Neural crest cell (in vitro differentiated cells): ENCODE measurements at regions not wholly inside any gene's neighbourhood (a gene's known extent, or its start where the extent isn't known, plus 50 kb on each side); places are given as distances from the start of the nearest gene placed in this dataset.
A peak's percentile ranks its signal among the peaks of the same experiment; 100 is the strongest.

Experiments used
- DNase-seq: peaks from one replicate; pipeline ENCODE4 v3.0.0; 2021; ENCODE audit warnings: low read depth, mixed read lengths, low spot score
- H3K27ac Mint-ChIP-seq: one replicate; pipeline ENCODE4 v1.8.0; 2021; ENCODE audit warnings: mild to moderate bottlenecking, mixed read lengths; ENCODE audit not compliant: unreplicated experiment
- H3K27me3 Mint-ChIP-seq: 2 replicates; pipeline ENCODE4 v1.8.0; 2021; ENCODE audit warnings: low read depth, mild to moderate bottlenecking, mixed read lengths
- H3K36me3 Mint-ChIP-seq: 2 replicates; pipeline ENCODE4 v1.8.0; 2021; ENCODE audit warnings: low read depth, mild to moderate bottlenecking, mixed read lengths
- H3K4me1 Mint-ChIP-seq: 2 replicates; pipeline ENCODE4 v1.8.0; 2021; ENCODE audit warnings: mixed read lengths
- H3K4me3 Mint-ChIP-seq: one replicate; pipeline ENCODE4 v1.8.0; 2021; ENCODE audit warnings: mild to moderate bottlenecking, mixed read lengths
- H3K9me3 Mint-ChIP-seq: 2 replicates; pipeline ENCODE4 v1.8.0; 2021; ENCODE audit warnings: mixed read lengths
- CTCF ChIP-seq: fragments of 200-600 bp; sonication (generic); conservative IDR thresholded peaks from 2 replicates; pipeline ENCODE4 v1.5.0; 2021; ENCODE audit warnings: antibody characterized with exemption, mild to moderate bottlenecking

- Mint-ChIP-seq H3K27me3 (peaks cover 4% of the 10 kb centered on the region), H3K27ac (no peak overlapping the region), H3K36me3 (no peaks in the 10 kb centered on the region), H3K9me3 (no peaks in the 10 kb centered on the region), H3K4me3 (no peak overlapping the region), H3K4me1 (peaks cover 11% of the 10 kb centered on the region)
- no peak for TF ChIP-seq CTCF
- no peak for DNase-seq
These were observed 218.9 kb downstream of the DIRAS2 start for GRCh38 chr9:90423661-90424193.

- H3K27ac Mint-ChIP-seq: peak overlapping the region; percentile 50
- H3K36me3 Mint-ChIP-seq: no peaks in the 10 kb centered on the region
- H3K4me3 Mint-ChIP-seq: no peak overlapping the region
- DNase-seq: no peak
- TF ChIP-seq CTCF: no peak
- peaks cover 9% of the 10 kb centered on the region for H3K4me1 Mint-ChIP-seq
- H3K9me3 Mint-ChIP-seq: no peaks in the 10 kb centered on the region
- peaks cover 13% of the 10 kb centered on the region for H3K27me3 Mint-ChIP-seq
These were observed 214.1 kb downstream of the DIRAS2 start for GRCh38 chr9:90428517-90428916.

- no peak for DNase-seq
- Mint-ChIP-seq H3K4me1 (peaks cover 25% of the 10 kb centered on the region), H3K4me3 (peak overlapping the region; percentile 87), H3K27me3 (peaks cover 23% of the 10 kb centered on the region), H3K9me3 (no peaks in the 10 kb centered on the region), H3K36me3 (no peaks in the 10 kb centered on the region), H3K27ac (no peak overlapping the region)
- no peak for TF ChIP-seq CTCF
These were observed 209.7 kb downstream of the DIRAS2 start for GRCh38 chr9:90432951-90433350.

GRCh38 chr9:90433398-90433941, 209.2 kb downstream of the DIRAS2 start:
- Mint-ChIP-seq H3K4me1 (peaks cover 25% of the 10 kb centered on the region), H3K27me3 (peaks cover 23% of the 10 kb centered on the region), H3K36me3 (no peaks in the 10 kb centered on the region), H3K4me3 (peak overlapping the region; percentile 87), H3K9me3 (no peaks in the 10 kb centered on the region), H3K27ac (no peak overlapping the region)
- no peak for TF ChIP-seq CTCF
- peak; percentile 15 for DNase-seq

- Mint-ChIP-seq H3K27me3 (peaks cover 27% of the 10 kb centered on the region), H3K27ac (no peak overlapping the region), H3K9me3 (no peaks in the 10 kb centered on the region), H3K4me1 (peaks cover 17% of the 10 kb centered on the region), H3K36me3 (peaks cover 2% of the 10 kb centered on the region), H3K4me3 (no peak overlapping the region)
- no peak for TF ChIP-seq CTCF
- DNase-seq: no peak
These were observed 200.8 kb downstream of the DIRAS2 start for GRCh38 chr9:90441814-90442213.
